ENCODE measurements at regions not wholly inside any gene's neighbourhood (a gene's known extent, or its start where the extent isn't known, plus 50 kb on each side); places are given as distances from the start of the nearest gene placed in this dataset.

- TF ChIP-seq SPI1 (IDR thresholded peaks at IDR 0.05; ENCODE audit: borderline replicate concordance, insufficient read depth, low read depth, low read length), result no peak
- peak in 1 of 3 experiments; percentile 9; a peak in 1 of 6 replicates for TF ChIP-seq CTCF (IDR thresholded peaks at IDR 0.05 in 2 of 3, conservative IDR thresholded peaks at IDR 0.05 in 1 of 3; ENCODE audit: control insufficient read depth in 2 of 3, extremely low read depth in 1 of 3, insufficient read depth in 1 of 3, low read depth in 3 of 3, low read length in 3 of 3)
- TF ChIP-seq JUNB (IDR thresholded peaks at IDR 0.05), result no peak
- TF ChIP-seq CBFB (IDR thresholded peaks at IDR 0.05; ENCODE audit: low read depth), result no peak
Observed at GRCh38 chr20:52783769-52784168, 188.4 kb upstream of the TSHZ2 start.

All from GM12878 (cell line).